ENCODE measurements at regions not wholly inside any gene's neighbourhood (a gene's known extent, or its start where the extent isn't known, plus 50 kb on each side); places are given as distances from the start of the nearest gene placed in this dataset.

DNA sequence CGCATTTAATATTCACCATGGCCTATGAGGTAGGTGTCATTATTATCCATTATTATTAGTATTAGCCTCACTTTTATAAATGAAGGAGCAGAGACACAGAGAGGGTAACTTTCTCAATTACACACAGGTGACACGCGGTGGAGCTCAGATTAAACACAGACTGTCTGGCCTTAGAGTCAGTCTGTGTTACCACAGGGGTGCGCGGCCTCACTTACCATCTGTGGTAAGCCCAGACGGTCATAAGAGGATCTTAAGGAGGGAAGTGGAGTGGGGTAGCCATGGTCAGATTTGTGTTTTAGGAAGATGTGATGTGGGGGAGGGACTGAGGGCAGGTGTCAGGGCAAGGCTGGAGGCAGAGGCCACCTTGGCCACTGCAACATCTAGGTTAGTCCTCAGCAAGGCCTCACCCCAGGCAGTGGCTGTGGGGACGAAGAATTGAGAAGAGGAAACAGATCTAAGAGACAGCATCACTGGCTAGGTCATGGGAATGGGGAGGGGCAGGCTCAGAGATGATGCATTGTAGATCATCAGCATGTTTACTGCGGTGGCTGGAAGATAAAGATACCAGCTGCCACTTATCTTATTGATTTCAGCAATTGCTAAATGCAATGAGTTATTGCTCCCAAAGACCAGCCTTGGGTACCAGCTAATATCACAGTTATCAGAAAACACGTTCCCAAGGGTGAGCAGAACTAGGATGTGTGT is 67.1 kb downstream of the SERPINA3 start:
- no peak overlapping the region for H3K4me3 ChIP-seq
- TF ChIP-seq, protein P1, sequence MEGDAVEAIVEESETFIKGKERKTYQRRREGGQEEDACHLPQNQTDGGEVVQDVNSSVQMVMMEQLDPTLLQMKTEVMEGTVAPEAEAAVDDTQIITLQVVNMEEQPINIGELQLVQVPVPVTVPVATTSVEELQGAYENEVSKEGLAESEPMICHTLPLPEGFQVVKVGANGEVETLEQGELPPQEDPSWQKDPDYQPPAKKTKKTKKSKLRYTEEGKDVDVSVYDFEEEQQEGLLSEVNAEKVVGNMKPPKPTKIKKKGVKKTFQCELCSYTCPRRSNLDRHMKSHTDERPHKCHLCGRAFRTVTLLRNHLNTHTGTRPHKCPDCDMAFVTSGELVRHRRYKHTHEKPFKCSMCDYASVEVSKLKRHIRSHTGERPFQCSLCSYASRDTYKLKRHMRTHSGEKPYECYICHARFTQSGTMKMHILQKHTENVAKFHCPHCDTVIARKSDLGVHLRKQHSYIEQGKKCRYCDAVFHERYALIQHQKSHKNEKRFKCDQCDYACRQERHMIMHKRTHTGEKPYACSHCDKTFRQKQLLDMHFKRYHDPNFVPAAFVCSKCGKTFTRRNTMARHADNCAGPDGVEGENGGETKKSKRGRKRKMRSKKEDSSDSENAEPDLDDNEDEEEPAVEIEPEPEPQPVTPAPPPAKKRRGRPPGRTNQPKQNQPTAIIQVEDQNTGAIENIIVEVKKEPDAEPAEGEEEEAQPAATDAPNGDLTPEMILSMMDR (IDR thresholded peaks at IDR 0.05), result no peak
- DNase-seq (no peak), ATAC-seq (no peak)
- no peaks in the 10 kb centered on the region for H3K9me3 ChIP-seq
- intact Hi-C loops (cut with DNase I, micrococcal nuclease), result no loop called here
- no peaks in the 10 kb centered on the region for H3K4me1 ChIP-seq (ENCODE audit: low read depth)
- no peaks in the 10 kb centered on the region for H3K36me3 ChIP-seq (ENCODE audit: low read depth)

DNA sequence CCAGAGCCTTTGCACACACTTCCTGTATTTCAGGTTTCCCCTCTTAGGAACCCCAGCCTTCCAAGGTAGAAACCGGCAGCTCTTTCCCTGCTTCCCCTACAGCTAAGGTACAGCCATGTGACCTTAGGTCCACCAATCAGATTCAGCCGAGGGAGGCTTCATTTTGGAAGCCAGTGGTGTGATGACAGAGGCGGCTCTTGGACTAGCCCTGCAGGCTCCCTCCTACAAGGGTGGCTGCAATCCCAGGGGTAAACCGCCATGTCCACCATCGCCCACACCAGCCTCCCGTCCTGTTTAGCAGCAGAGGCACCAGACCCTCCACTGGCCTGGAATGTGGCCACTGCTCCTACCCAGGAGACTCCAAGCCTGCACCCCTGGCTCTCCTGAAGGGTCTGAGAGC is 65.6 kb downstream of the SERPINA3 start:
- no peak for DNase-seq
- Histone ChIP-seq H3K4me1 (ENCODE audit: low read depth) (no peaks in the 10 kb centered on the region), H3K9me3 (no peaks in the 10 kb centered on the region), H3K4me3 (no peak overlapping the region), H3K36me3 (ENCODE audit: low read depth) (no peaks in the 10 kb centered on the region)
- ATAC-seq, result no peak
- TF ChIP-seq, protein P1 (IDR thresholded peaks at IDR 0.05), result no peak
- intact Hi-C loops (cut with DNase I, micrococcal nuclease), result no loop called here

DNA sequence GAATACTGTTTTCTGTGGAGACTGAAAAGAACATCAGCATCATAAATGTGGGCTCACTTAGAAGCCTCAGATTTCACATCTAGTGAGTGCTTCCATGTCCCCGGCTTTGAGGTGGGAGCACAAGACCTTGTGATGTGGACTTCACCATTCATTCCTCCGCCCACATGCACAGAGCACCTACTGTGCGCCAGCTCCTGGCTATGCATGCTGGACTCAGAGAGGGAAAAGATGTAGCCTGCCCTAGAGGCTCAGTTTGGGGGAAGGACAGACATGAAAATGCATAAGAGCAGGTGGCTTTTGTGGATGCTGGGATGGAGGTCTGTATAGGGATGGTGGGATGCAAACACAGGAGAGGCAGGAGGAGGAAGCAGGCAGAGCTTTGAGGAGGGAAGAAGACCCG is 65.0 kb downstream of the SERPINA3 start:
- no peaks in the 10 kb centered on the region for H3K36me3 ChIP-seq (ENCODE audit: low read depth)
- no peak overlapping the region for H3K4me3 ChIP-seq
- H3K4me1 ChIP-seq (ENCODE audit: low read depth), result no peaks in the 10 kb centered on the region
- no peak for ATAC-seq
- no peak for DNase-seq
- TF ChIP-seq, protein P1 (IDR thresholded peaks at IDR 0.05), result no peak
- intact Hi-C loops (cut with DNase I, micrococcal nuclease), result no loop called here
- H3K9me3 ChIP-seq, result no peaks in the 10 kb centered on the region

DNA sequence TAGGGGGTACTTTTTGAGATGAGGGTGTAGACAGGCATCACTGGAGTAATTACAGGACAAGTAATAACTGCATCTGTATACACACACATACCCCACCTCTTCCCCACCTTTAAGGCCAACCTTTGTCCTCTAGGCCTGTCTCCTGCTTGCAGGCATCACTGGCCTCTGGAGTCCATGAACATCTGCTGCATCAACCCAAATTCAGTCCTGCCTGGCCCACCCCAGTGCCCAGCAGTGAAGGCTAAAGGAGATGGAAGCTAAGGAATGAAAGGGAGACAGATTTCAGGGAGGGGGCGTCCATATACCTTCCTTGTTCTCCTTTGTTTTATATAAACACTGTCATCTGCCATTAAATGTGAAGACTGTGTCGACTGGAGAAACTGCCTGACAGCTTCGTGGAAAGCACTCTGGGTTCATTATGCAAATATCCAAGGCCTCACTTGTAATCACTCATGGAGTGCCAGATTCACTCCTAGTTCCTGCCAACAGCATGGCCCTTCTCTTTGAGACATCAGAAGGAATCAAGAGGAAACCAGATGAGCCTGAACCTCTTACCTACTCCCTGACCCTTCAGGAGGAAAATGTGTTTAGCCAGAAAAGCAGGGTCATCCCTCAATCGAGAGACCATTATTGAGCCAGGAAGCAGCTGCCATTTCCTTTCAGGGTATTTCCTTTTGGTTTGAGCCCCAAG is 64.4 kb downstream of the SERPINA3 start:
- ATAC-seq (no peak), DNase-seq (no peak)
- no peaks in the 10 kb centered on the region for H3K36me3 ChIP-seq (ENCODE audit: low read depth)

DNA sequence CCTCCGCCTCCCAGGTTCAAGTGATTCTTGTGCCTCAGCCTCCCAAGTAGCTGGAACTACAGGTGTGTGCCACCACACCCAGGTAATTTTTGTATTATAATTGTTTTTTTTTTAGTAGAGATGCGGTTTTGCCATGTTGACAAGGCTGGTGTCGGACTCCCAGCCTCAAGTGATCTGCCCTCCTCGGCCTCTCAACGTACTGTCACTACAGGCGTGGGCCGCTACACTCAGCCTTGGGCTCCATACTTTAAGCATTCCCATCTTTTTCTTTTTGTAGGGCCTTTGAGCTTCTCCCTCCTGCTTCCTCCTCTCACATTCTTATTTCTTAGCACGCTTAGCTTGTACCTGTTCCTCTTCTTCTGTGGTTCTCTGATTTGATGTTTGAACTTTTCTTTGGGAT is 62.8 kb downstream of the SERPINA3 start:
- intact Hi-C loops (cut with DNase I, micrococcal nuclease), result no loop called here
- Histone ChIP-seq H3K9me3 (no peaks in the 10 kb centered on the region), H3K4me1 (ENCODE audit: low read depth) (no peaks in the 10 kb centered on the region), H3K36me3 (ENCODE audit: low read depth) (no peaks in the 10 kb centered on the region), H3K4me3 (no peak overlapping the region)
- DNase-seq, result no peak
- TF ChIP-seq, protein P1 (IDR thresholded peaks at IDR 0.05), result no peak
- ATAC-seq, result no peak

More for the DNA sequence above, 64.4 kb downstream of the SERPINA3 start:
- Histone ChIP-seq H3K4me3 (no peak overlapping the region), H3K4me1 (ENCODE audit: low read depth) (no peaks in the 10 kb centered on the region), H3K9me3 (no peaks in the 10 kb centered on the region)
- TF ChIP-seq, protein P1 (IDR thresholded peaks at IDR 0.05), result no peak
- intact Hi-C loops (cut with DNase I, micrococcal nuclease), result no loop called here

Measured in mucosa of descending colon (tissue), 3 donors.